ENCODE measurements at regions not wholly inside any gene's neighbourhood (a gene's known extent, or its start where the extent isn't known, plus 50 kb on each side); places are given as distances from the start of the nearest gene placed in this dataset.

GRCh38 chr5:145345511-145346287 is 489.4 kb downstream of the PRELID2 start:
- DNase-seq: no peak

GRCh38 chr5:145341842-145342241 is 493.3 kb downstream of the PRELID2 start:
- no peak for DNase-seq

DNA sequence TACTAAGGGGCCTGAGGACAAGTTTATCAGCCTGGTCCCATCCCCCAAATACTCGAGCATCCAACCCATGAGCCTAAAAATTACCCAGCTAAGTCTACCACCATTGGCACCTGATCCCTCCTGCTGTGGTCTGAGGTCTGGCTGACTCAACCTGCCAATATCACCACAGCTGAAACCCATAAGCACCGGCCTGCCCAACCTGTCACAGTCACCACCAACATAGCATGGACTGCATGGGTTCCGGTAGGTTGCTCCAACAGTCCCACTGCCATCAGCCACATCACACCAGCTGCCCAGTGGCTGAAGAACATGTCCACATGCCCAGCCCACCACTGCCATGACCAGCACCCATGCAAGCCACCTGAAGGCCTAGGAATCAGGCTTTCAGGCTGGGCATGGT is 495.0 kb downstream of the PRELID2 start:
- no peak for DNase-seq

DNA sequence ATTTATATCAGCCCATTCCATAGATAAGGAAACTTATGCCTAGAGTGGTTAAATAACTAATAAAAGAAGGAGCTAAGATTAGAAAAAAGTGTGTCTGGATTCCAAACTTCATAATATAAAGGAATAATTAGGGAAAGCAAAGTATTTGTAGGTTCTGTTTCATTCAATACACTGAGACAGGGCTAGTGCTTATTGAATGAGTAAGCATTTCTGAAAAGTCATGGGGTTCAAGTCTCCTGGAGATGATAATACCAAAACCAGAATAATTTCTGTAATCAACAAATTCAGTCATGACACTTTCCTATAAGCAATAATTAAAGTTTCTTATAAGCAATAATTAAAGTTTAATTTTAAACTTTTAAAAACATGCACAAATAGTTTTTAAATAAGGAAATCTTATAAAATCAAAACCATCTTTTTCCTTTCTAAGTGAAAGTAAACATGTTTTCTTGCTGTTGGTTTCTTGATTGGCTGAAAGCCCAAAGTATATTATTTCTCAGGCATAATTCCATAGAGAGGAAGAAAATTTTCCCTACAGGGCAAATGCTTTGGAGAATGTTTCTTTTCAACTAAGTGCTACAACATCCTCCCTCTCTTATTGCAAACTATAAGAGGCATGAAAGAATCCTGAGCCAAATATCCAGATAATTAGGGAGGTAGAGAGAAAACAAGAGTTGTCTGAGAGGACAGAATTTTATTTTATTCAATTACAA is 510.2 kb downstream of the PRELID2 start:
- DNase-seq: no peak

- no peak for DNase-seq
Measured at GRCh38 chr5:145324101-145324500, 511.0 kb downstream of the PRELID2 start.

GRCh38 chr5:145316282-145316681 is 518.9 kb downstream of the PRELID2 start:
- no peak for DNase-seq

- DNase-seq: no peak
Measured at GRCh38 chr5:145307866-145308382, 527.2 kb downstream of the PRELID2 start.

- DNase-seq: no peak
Measured at GRCh38 chr5:145295236-145295835, 539.8 kb downstream of the PRELID2 start.

DNA sequence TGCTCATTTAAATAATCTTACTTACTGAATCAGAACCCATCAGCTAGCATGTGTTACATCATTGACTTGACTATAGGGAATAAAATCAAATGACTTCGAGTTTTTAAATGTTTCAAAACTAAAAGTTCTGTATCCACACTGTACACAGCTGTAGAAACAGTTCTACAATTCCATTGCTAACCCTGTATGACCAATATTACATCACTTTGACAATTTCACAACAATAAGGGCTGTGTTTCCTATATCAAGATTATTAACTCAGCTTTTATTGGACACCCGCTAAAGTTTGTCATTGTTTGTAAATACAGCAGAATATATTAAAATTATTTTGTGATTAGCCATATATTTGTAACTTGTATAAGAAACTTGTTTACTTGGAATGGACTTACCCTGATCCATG is 540.8 kb downstream of the PRELID2 start:
- DNase-seq: no peak

DNA sequence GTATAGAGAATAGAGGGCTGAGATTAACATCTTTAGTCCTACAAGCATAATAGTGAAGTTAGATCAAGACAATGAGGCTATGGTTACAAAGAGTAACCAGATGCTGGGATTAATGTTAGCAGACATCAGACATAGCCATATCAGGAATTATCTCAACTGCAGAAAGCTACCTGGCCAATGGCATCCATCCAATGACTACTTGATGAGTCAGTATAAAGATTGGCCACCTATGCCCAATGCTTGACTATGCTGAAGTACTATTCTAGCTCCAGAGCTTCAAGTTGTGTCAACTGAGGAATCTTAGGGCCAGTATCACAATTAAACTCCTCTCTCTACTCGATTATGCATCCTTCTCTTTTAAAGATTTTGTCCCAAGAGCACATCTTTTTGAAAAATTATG is 541.4 kb downstream of the PRELID2 start:
- DNase-seq: no peak

DNA sequence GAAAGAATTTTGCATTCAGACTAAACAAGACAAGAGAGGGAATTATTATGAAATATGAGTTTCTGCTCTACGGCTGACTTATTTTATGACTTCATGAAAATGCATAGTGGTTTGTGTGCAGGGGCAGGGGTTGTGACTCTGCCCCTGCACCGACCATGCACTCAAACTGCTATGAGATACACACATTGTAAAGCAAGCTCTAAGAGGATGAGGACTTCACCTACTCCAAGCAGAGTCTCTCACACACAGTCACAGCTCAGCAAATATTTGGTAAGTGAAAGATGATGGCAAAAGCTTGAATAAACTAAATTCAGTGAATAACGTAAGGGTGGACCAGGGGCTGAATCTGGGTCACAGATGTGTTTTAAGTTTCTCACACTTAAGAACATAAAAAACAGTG is 542.9 kb downstream of the PRELID2 start:
- DNase-seq: no peak

DNA sequence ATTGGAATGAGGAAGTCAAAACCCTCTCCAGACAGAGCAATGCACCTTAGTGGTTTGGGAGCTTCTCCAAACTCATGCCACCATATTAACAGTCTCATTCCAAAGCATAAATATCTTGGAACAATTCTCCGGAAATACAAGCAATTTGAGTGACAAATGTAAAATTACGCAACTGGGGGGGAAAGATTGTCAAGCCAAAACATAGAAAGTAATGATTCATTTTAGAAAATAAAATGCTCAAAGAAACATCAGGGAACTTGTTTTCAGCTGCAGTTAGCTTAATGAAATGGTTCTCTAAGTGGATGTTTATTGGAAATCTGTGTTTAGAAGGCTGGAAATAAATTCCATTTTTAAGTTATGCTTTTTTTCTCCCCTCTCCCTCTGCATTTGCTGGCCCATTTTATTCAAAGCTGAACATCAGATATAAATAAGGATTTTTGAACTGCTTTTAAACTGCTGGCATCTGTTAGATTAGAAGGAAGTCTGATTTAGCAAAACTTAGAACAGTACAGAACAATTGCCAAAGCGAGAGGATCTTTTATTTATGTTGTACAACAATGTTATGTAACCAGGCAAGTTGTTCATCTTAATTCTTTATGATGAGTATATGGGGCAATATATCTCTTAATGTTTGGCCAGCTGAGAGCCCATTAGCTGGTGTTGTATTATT is 551.9 kb downstream of the PRELID2 start:
- DNase-seq: no peak

DNA sequence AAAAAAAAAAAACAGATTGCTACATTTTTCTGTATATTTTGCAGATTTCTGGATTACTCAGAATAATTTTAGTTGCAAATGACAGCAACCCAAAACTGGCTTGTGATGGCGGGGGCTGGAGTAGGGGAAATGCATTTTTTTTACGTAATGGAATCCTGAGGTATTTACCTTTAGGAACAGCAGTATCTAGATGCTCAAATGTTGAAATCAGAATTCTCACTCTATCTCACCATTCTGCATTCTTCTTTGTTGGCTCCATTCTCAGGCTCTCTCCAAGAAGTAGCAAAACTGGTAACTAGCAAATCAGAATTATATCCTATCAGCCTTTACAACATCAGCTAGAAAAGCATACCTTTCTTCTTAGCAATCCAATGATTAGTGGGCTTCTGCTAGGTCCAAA is 554.3 kb downstream of the PRELID2 start:
- DNase-seq: no peak

DNA sequence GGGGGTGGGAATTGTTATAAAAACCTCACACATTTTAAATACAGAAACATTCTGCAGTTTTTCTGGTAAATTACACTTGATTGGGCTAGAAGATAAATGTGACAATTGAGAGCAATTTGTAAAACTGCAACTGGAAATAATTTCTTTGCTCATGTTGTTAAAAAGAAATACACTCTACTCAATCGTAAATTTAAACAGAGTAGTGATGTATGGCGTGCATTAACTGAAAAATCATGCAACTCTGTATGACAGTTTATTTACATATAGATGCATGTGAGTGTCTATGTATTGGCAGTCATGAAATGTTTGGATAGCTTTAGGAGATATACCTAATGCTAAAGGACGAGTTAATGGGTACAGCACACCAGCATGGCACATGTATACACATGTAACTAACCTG is 554.9 kb downstream of the PRELID2 start:
- DNase-seq: no peak

GRCh38 chr5:145260670-145261069 is 574.5 kb downstream of the PRELID2 start:
- no peak for DNase-seq

GRCh38 chr5:145247745-145248040 is 587.4 kb downstream of the PRELID2 start:
- no peak for DNase-seq

- DNase-seq: no peak
Measured at GRCh38 chr5:145246961-145247744, 588.0 kb downstream of the PRELID2 start.

DNA sequence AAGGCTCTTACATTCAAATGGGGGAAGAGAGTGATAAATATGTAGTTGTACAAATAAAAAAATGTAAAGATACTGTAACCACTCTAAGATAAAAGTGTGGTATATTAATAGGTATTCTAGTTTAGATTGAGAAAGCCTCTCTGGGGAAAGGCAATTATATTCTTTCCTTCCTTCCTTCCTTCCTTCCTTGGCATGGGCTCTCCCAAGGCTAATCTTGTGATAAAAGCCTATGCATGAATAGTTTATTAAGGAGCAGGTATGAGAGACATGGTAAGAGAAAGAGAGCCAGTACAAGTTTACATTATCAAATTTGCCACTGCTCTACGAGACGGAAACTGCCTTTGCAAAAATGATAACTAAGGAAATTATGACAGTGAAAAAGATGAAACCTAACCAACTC is 588.8 kb downstream of the PRELID2 start:
- no peak for DNase-seq

- no peak for DNase-seq
Measured at GRCh38 chr5:145245354-145245753, 589.8 kb downstream of the PRELID2 start.

DNA sequence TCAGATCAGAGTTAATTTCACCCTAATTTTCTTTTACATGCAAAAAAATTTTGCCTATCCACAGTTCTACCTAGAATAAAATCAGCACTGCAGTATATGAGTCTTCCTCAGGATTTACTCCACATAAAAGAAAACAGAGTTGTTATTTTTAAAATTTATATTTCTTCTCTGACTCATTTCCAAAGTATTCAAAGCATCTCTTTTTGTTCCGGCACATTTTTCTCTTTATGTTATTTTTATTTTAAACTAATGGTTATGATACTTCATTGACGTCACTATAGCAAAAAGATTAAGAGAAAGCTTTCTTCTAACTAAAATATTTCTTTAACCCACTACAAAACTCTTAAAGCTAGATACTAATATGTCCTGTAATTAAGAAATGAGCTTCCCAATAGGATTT is 590.4 kb downstream of the PRELID2 start:
- no peak for DNase-seq

DNA sequence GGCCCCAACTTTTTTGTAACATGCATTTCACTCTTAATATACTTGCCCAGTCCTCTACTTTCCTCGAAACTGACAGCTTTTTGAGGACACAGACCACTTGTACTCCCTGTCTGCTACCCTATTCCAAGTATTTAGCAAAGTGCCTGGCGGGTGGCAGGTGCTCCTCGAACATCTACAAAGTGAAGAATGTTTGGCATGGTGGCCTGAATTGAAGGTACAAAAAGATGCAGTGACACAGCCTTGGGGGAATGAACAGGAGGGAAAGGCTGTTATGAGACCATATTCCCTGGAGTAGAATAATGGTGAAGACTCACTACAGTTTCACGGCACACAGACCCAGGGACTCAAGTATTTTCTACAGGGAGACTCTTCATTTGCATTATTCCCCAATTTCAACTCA is 590.9 kb downstream of the PRELID2 start:
- DNase-seq: no peak

DNA sequence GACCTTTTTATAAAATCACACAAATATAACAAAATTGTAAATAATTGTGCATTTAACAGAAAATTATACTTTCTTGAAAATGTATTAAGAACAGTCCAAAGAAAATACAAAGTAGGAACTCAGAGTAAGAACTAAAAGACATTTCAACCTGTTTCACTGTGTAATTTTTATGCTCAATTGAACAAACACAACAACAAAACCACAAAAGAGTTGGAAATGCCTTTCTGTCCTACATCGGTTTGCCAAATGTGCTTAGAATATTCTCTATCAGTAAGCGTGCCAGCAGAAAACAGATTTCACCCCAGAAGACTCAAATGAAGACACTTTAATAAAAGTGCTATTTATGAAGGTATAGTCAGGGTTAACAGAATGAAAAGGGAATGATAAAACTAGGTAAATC is 592.1 kb downstream of the PRELID2 start:
- no peak for DNase-seq

GRCh38 chr5:145242551-145242950 is 592.6 kb downstream of the PRELID2 start:
- no peak for DNase-seq

Measured in NCI-H1105 treated with DMSO at 0.1 percent for 48 hours (cell line).